Breast epithelium (tissue), 3 donors: ENCODE measurements at regions not wholly inside any gene's neighbourhood (a gene's known extent, or its start where the extent isn't known, plus 50 kb on each side); places are given as distances from the start of the nearest gene placed in this dataset.

ENCODE experiments used
- CTCF ChIP-seq, 3 donors: fragments of 450-650 bp; IDR thresholded peaks; one replicate each; pipeline ENCODE4 v1.5.1; 2016 to 2017; ENCODE audit warnings: antibody characterized with exemption in 3 of 3, mild to moderate bottlenecking in 3 of 3, moderate library complexity in 3 of 3
- POLR2A ChIP-seq: fragments of 450-650 bp; IDR thresholded peaks from one replicate; pipeline ENCODE4 v1.6.1; 2016; ENCODE audit warnings: antibody characterized with exemption, mild to moderate bottlenecking, moderate library complexity

- TF ChIP-seq CTCF (IDR thresholded peaks at IDR 0.05) (no peak), POLR2A (no peak)
Measured at GRCh38 chr1:73180397-73181189, 898.3 kb upstream of the NEGR1 start.
